CD4-positive, alpha-beta T cell treated with Interleukin-6 at 100 ng/mL for 8 hours (primary cell): ENCODE measurements at regions not wholly inside any gene's neighbourhood (a gene's known extent, or its start where the extent isn't known, plus 50 kb on each side); places are given as distances from the start of the nearest gene placed in this dataset.
"Not testable (repeated sequence)": the region's sequence is repeated elsewhere in the genome, so short reads cannot be mapped to it uniquely, and the experiment has no call there.

Experiments
- DNase-seq: peaks from one replicate; pipeline ENCODE4 v3.0.0-alpha.2; 2020; ENCODE audit warnings: mixed read lengths, low spot score

DNA sequence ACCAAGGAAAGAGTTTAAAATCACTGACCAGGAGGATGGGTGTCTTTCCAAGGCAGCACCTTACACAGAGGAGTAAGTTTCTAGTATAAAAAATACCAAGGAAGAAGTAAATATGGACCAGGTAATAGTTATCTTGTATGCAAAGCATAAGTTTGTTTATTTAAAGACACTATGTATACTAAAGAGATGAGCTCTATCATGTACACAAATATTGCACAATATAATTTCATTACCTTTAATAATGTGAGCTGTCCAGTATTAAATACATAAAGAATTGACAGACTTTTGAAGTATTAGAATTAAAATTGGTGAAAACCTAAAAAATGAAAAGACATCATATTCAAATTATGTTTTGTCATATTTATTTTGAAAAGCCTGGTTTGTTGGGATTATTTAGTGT lies 322.0 kb upstream of the MIR17HG start:
- no peak for DNase-seq

DNA sequence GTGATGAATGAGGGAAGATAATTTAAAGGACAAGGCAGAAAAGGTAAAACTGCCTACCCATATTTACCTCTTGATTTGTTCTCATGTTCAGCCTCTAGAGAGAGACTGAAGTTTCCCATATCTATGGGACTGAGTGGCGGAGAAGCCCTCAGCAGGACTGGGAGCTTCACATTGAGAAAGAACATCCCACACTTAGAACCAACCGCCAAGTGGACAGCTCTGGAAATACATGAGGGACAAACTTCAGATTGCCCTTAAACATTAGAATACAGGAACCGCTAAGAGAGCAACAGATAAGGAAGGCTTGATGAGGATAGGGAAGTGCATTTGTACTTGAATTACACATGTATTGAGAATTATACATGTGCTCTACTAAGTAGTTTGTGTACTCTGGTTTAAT lies 316.0 kb upstream of the MIR17HG start:
- no peak for DNase-seq

DNA sequence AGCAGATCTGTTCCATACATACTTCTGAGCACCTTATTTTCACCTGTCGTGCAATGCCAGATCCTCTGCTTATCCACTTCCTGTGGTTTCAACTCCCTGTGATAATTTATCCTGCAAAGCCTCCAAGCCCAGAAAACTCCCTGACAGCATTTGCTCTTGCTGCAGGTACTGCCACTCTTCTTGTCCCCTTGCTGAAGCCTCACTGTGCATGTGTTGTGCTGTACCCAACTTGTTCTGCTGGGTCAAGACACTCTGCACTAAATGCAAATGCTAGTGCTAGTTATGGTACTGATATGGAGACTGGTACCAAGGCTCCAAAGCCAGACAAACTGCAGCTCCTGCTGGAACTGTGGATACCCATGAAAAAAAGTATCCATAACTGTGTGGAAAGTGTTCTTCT lies 315.4 kb upstream of the MIR17HG start:
- no peak for DNase-seq

DNA sequence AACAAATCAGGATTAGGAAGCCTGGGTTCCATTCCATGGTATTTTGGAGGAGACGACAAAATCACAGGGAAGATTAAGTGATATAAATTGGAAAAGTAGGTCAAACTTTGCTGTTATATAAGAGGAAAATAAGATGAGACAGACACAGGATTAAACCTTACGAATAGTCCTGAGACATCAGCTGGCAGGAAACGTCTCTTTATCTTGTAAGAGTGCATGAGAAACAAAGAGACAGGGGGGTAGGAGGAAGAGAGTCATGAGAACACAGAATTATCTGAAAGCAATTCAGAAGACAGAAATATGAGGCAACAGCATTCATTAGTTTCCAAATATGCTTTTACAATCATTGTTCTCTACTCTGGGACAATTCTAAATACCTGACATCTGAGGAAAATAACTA lies 310.6 kb upstream of the MIR17HG start:
- DNase-seq, result no peak

DNA sequence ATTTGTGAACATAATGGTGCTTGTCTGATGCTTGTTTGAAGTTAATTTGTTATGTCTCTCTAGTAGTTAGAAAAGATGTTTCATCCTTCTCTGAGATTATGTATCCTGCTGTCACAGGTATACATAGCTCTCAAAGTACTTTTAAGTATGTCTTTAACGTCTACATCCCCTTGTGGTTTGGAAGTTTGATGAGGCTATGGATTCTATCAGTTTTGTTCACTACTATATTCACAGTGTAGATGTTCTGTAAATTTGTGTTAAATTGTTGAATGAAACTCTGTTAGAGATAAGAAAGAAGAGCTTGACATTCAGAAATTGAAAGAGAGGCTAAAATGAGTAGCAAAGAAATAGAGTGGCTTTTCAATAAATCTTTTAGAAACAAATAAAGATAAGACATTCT lies 304.6 kb upstream of the MIR17HG start:
- DNase-seq, result no peak

DNA sequence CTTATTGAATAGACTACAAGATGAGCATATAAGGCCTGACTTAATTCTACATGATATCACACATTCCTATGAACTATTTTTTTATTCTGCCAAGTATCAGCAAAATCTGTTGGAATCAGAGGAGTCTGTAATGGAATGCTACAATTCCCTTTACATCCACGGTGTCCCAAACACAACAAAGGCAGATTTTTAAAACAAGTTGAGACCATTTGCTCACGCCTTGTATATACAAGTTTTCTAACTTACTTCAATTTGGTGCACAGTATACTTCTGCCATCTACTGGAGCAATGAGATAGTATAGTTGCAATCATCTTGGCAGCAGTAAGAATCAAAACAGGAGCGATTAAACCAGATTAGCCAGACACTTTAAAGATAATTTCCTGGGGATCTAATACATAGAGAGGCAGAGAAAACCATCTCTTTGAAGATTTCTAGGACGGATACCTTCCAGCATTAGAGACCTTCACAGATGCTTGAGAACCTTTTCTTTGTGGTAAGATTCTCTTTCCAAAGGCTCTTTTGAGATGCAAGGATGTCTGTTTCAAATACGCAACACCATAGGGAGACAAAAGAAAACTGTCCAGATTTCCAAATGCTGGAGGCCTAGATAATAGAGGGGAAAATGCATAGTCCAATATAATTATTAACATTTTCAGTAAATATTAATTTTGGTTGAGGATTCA lies 302.0 kb upstream of the MIR17HG start:
- no peak for DNase-seq

DNA sequence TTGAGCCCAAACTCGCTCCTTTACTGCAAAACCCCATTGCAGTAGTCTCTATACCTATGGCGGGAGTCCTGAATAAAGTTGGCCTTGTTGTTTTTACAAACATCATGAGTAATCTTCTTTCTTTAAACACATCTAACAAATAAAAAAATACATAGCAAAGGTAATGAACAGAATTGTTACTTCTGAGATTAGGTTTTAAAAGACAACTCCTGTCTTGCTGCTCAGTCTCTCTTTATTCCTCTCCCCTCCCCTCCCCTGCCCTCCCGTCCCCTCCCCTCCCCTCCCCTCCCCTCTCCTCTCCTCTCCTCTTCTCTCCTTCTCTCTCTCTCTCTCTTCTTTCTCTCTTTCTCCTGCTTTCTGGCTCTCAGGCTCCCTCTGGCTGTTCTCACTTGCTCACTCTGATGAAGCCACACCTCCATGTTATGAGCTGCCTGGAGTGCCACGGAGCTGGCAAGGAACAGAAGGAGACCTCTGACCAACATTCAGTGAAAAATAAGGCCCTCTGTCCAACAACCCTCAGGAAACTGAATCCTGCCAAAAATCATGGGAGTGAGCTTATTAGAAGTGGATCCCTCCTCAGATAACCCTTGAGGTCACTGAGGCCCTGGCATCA lies 300.7 kb upstream of the MIR17HG start:
- no peak for DNase-seq

DNA sequence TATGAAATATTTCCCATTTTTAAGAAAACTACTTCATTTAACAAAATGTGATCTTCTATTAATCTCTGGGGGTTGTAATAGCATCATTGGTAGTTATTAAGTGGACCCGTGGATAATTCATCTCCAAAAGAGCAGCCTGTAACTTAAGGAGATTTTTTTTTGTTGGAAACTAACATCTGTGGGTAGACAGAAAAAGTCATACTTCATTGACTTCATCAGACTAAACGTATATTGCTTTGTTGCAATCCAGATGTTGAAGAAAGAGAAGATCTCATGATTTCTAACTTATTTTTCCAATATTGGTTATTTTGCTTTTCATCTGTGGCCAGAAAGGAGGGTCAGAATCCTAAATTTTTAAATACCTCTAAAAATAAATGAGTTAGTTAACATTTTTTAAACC lies 296.5 kb upstream of the MIR17HG start:
- no peak for DNase-seq

DNA sequence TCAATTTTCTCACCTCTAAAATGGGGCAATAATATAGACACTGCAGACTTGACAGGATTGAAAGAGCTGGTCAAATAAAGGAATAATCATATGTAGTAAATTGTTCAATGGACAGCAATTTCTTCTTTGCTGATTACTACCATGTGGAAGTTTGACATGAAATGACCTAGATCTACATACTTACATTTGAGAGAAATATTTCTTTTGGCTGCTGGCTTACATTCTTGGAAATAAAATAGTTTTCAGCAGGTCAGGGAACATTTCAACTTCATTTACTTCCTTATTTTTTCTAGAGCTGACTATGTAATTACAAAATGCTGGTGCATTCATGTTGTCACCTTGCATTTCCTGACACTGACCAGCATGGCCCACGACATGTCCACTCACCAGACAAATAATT lies 294.6 kb upstream of the MIR17HG start:
- no peak for DNase-seq

DNA sequence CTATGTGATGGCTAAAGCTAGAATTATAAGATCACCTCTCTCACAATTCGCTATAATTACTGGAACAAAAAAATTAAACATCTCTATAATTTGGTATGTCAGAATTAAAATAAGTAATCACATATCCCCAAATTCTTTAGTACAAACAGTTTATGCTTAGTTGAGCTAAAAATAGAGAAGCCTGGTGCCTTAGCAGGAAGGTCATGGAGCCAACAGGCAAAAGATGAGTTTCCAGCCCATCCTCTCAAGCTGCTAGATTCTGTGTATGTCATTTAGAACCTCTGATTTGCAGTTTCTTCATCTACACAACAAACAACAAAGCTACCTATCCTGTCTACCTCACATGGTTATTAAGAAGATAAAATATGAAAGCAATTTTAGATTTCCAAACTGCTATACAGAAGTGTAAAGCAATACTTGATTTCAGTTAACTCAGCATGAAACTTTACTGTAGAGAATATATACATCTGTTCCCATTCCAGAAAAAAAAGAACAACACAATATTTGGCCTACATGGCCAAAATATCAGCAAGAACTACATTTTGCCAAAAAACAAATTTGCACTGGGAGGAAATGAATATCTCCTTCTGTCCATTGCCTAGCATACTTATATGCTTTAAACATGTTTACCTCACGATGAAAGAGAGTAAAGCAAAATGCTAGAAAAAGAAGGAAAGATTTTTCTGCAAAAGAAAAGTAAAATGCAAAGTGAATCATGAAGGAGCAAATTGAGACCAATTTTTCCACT lies 294.0 kb upstream of the MIR17HG start:
- no peak for DNase-seq

DNA sequence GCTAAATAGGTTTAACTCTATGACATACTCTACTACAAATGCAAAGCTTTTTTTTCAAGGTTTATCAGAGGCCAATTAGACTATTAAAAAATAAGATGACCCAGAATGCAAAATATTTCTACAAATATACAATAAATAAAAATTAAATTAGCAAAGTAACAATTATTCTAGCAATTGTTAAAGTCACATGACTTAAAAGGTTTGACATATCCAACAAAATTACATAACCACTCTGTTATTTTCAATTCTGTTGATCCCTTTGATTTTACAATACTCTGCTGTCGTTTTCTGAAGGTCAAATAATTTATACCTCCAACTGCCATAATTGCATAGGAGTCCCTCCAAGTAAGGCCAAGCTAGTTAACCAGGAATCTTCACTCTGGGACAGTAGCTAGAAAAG lies 292.6 kb upstream of the MIR17HG start:
- DNase-seq, result no peak

DNA sequence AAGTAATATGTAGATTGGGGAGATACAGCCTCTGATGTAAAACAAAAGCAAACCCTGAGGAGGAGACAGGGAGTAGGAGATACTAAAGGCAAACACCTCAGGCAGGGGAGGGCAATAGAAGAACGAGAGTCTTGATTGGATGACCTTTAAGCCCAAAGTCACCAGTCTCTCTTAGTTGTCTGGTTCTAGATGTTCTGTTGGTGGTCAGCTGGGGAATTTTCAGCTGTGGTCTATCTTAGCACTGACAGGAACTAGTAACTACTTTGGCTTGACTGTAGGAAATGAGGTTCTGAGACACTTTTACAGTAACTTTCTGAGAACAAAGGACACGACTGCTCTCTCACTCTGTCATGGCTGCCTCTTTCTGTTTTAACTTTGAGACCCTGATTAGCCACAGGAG lies 290.7 kb upstream of the MIR17HG start:
- DNase-seq, result no peak

DNA sequence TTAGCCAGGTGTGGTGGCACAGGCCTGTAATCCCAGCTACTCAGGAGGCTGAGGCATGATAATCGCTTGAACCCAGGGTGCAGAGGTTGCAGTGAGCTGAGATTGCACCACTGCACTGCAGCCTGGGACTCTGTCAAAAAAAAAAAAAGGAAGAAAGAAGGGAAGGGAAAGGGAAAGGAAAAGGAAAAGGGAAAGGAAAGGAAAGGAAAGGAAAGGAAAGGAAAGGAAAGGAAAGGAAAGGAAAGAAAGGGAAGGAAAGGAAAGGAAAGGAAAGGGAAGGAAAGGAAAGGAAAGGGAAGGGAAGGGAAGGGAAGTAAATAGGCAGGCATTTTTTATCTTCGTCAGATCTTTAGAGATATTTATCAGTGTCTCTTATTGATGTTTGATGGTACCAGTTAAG lies 290.0 kb upstream of the MIR17HG start:
- not testable (repeated sequence) for DNase-seq

DNA sequence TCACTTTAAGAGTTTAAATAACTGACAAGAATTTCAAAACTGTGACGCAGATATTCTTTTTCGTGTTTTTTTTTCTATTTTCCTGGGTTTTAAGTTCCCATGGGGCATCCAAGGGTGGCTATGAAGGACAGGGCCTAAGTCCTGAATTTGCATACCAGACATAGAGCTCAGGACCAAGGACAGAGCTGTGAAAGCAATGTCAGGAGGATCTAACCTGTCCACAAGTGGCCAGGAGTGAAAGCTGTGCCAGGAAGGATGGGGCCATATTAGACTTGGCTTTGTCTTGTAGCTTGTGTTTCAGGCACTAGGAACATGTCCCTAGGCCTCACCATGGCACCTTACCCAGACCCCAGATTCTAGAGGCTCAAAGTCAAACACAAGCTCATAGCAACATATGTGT lies 289.4 kb upstream of the MIR17HG start:
- DNase-seq, result no peak

DNA sequence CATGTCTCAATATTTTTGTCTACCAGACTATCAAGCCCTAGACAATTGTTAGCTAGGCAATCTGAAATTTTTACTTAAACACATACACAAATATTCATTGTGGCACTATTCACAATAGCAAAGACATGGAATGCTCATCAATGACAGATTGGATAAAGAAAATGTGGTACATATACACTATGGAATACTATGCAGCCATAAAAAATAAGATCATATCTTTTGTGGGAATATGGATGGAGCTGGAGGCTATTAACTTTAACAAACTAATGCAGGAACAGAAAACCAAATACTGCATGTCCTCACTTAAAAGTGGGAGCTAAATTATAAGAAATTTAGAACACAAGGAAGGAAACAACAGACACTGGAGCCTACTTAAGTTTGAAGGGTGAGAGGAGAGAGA lies 288.6 kb upstream of the MIR17HG start:
- DNase-seq, result no peak

DNA sequence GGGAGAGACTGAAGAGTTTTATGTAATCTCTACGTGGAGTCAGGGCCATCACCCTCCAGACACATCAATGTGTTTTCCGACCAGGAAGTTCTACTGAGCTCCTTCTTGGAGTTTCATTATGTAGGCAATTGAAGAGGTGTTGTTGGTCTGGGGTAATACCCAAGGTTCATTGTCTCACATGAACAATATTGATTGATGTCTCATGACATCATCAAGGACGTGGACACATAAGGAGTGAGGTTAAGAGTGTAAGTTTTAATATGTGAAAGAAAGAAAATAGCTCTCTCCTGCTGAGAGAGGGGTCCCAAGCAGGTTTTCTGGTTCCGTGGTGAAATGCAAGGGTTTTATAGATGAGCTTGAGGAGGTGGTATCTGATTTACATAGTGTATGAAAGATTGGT lies 280.7 kb upstream of the MIR17HG start:
- no peak for DNase-seq

DNA sequence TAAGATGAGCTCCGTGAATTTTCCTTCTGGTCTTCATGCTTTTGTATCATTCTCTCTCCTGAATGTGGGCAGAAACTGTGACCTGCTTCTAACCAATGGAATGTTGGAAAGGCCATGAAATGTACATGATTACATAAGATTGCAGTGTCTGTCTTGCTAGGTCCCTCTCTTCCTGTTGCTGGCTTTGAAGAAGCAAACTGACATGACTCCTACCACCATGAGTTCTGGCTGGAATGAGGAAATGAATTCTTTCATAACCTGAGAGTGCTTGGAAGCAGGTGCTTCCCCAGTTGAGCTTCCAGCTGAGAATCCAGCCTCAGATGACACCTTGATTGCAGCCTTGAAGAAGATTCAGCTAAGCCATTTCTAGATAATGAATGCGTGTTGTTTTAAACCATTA lies 275.0 kb upstream of the MIR17HG start:
- no peak for DNase-seq

DNA sequence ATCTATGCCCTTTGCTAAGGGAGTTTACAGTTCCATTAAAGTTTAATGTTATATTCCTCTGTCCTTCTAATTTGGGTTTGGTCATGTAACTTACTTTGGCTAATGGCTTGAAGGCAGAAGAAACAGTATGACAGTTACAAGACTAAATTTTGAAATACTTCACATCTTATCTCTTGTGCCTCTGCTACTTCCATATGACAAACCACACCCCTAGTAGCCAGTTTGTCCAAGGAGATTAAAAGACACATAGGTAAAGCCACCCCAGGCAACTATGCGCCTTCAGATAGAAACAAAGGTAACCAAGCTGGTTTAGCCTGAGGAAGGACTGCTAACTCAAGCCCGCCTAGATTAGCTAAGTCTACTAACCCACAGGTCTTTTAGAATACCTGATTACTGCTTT lies 273.4 kb upstream of the MIR17HG start:
- no peak for DNase-seq

DNA sequence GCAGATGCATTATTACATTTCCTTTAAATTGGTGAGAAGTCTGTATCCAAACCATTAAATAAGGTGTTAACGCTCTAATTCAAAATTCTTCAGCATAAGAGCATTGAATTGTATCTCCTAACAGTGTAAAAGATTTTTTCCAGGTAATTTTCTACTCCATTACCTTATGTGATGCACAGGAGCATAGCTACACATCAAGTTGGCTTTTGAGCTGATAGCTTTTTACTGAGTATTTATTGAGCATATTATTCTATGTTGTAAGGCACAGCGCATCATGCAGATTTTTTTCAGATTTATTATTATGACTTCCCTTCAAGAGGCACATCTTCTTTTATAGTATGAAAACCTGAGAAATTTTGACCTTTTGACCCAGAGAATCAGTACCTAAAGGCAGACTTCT lies 270.7 kb upstream of the MIR17HG start:
- DNase-seq, result no peak

DNA sequence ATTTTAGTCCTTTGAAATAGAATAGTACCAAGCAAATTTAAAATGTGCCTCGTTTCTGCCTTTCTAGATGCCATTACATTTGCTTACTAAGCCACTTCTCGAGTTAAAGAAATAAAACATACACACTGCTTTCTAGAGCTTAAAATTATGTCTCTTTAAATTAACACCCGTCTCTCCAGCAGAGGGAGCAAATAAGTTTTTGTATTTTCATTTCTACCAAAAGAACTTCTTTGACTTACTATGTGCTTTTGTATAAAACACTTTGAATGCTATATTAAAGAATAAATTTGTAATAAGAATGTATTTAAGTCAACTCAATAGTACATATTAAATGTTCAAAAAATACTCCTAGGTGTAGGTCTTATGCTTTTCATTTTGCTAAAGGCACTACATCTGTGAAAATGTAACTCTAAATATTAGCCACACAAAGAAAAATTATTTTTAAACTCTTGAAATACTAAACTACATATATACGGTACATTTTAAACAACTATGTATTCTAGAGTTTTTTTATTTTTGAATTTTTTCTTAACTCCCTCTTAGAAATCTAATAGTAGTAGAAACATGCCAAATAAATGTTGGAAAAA lies 269.3 kb upstream of the MIR17HG start:
- DNase-seq, result no peak

DNA sequence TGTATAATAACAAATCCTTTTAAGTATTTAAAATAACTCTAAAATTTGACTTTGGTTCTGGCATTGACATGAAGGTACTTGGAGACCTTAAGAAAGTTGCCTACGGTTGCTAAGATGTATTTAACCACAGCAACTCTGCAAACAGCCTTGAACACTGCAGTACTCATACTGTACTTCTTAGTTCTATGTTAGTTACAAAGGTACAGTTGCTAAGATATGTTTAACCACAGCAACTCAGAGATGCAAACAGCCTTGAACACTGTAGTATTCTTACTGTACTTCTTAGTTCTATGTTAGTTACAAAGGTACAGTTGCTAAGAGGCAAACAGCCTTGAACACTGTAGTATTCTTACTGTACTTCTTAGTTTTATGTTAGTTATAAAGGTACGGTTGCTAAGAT lies 268.3 kb upstream of the MIR17HG start:
- DNase-seq, result no peak

DNA sequence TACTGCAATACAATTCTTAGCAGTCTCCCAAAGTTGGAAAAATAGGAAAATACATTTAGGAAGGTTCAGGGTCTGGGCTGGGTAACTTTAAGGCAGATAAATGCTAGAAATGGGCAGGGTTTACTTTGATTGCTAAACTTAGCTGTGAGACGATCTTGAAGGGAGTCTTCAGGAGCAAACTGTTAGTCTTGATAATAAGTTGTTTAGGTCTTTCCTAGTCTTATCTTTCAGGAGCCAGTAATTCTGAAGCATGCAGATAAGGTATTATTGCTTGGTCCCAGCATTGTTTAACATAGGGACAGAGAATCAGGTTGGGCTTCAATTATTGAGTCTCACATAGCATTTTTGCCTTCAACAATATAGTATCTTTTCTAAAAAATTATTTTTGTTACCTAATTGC lies 262.4 kb upstream of the MIR17HG start:
- DNase-seq, result no peak
